ENCODE measurements at regions not wholly inside any gene's neighbourhood (a gene's known extent, or its start where the extent isn't known, plus 50 kb on each side); places are given as distances from the start of the nearest gene placed in this dataset.

- Mint-ChIP-seq H3K27me3 (ENCODE audit: unreplicated experiment) (no peaks in the 10 kb centered on the region), H3K4me3 (ENCODE audit: unreplicated experiment) (no peak overlapping the region), H3K27ac (ENCODE audit: unreplicated experiment) (no peak overlapping the region), H3K36me3 (ENCODE audit: unreplicated experiment) (no peaks in the 10 kb centered on the region), H3K9me3 (ENCODE audit: unreplicated experiment) (no peaks in the 10 kb centered on the region), H3K4me1 (ENCODE audit: unreplicated experiment) (peaks cover 55% of the 10 kb centered on the region)
- DNase-seq (ENCODE audit: extremely low spot score, unreplicated experiment), result no peak
- no peak for TF ChIP-seq CTCF (IDR thresholded peaks at IDR 0.05)
Measured at GRCh38 chr3:72341380-72341770, 506.9 kb downstream of the SHQ1 start.

- Mint-ChIP-seq H3K27me3 (ENCODE audit: unreplicated experiment) (no peaks in the 10 kb centered on the region), H3K36me3 (ENCODE audit: unreplicated experiment) (no peaks in the 10 kb centered on the region), H3K9me3 (ENCODE audit: unreplicated experiment) (no peaks in the 10 kb centered on the region), H3K4me1 (ENCODE audit: unreplicated experiment) (peaks cover 48% of the 10 kb centered on the region), H3K4me3 (ENCODE audit: unreplicated experiment) (no peak overlapping the region), H3K27ac (ENCODE audit: unreplicated experiment) (no peak overlapping the region)
- no peak for TF ChIP-seq CTCF (IDR thresholded peaks at IDR 0.05)
- no peak for DNase-seq (ENCODE audit: extremely low spot score, unreplicated experiment)
Measured at GRCh38 chr3:72340476-72341379, 507.5 kb downstream of the SHQ1 start.

- no peak for TF ChIP-seq CTCF (IDR thresholded peaks at IDR 0.05)
- no peak for DNase-seq (ENCODE audit: extremely low spot score, unreplicated experiment)
- no peak overlapping the region for H3K4me3 Mint-ChIP-seq (ENCODE audit: unreplicated experiment)
- H3K27ac Mint-ChIP-seq (ENCODE audit: unreplicated experiment), result no peak overlapping the region
- H3K36me3 Mint-ChIP-seq (ENCODE audit: unreplicated experiment), result no peaks in the 10 kb centered on the region
- H3K27me3 Mint-ChIP-seq (ENCODE audit: unreplicated experiment), result no peaks in the 10 kb centered on the region
- no peaks in the 10 kb centered on the region for H3K9me3 Mint-ChIP-seq (ENCODE audit: unreplicated experiment)
- peaks cover 42% of the 10 kb centered on the region for H3K4me1 Mint-ChIP-seq (ENCODE audit: unreplicated experiment)
Measured at GRCh38 chr3:72340056-72340455, 508.2 kb downstream of the SHQ1 start.

GRCh38 chr3:72339670-72340030 lies 508.6 kb downstream of the SHQ1 start:
- Mint-ChIP-seq H3K27me3 (ENCODE audit: unreplicated experiment) (no peaks in the 10 kb centered on the region), H3K27ac (ENCODE audit: unreplicated experiment) (no peak overlapping the region), H3K4me3 (ENCODE audit: unreplicated experiment) (no peak overlapping the region), H3K4me1 (ENCODE audit: unreplicated experiment) (peaks cover 38% of the 10 kb centered on the region), H3K9me3 (ENCODE audit: unreplicated experiment) (no peaks in the 10 kb centered on the region), H3K36me3 (ENCODE audit: unreplicated experiment) (no peaks in the 10 kb centered on the region)
- TF ChIP-seq CTCF (IDR thresholded peaks at IDR 0.05), result no peak
- DNase-seq (ENCODE audit: extremely low spot score, unreplicated experiment), result no peak

- Mint-ChIP-seq H3K27me3 (ENCODE audit: unreplicated experiment) (no peaks in the 10 kb centered on the region), H3K4me1 (ENCODE audit: unreplicated experiment) (peaks cover 32% of the 10 kb centered on the region), H3K9me3 (ENCODE audit: unreplicated experiment) (no peaks in the 10 kb centered on the region), H3K4me3 (ENCODE audit: unreplicated experiment) (no peak overlapping the region), H3K27ac (ENCODE audit: unreplicated experiment) (no peak overlapping the region), H3K36me3 (ENCODE audit: unreplicated experiment) (no peaks in the 10 kb centered on the region)
- no peak for DNase-seq (ENCODE audit: extremely low spot score, unreplicated experiment)
- TF ChIP-seq CTCF (IDR thresholded peaks at IDR 0.05), result no peak
Measured at GRCh38 chr3:72338942-72339669, 509.1 kb downstream of the SHQ1 start.

Measured in osteocyte (in vitro differentiated cells).